ENCODE measurements at regions not wholly inside any gene's neighbourhood (a gene's known extent, or its start where the extent isn't known, plus 50 kb on each side); places are given as distances from the start of the nearest gene placed in this dataset.

GRCh38 chr13:89940383-89940782, 1407.1 kb upstream of the MIR17HG start:
- TF ChIP-seq CHD2 (IDR thresholded peaks at IDR 0.05; ENCODE audit: low read length, partially characterized antibody): no peak
- no peak for TF ChIP-seq CTCF (IDR thresholded peaks at IDR 0.05)
- no peak for TF ChIP-seq EHMT2 (IDR thresholded peaks at IDR 0.05; ENCODE audit: low read depth)
- no peak for TF ChIP-seq POLR2AphosphoS2 (conservative IDR thresholded peaks at IDR 0.05; ENCODE audit: low read length)
- no peak for TF ChIP-seq RAD21 (conservative IDR thresholded peaks at IDR 0.05 in 1 of 2, IDR thresholded peaks at IDR 0.05 in 1 of 2)
- no peak for TF ChIP-seq EP300 (IDR thresholded peaks at IDR 0.05)
- no peak for TF ChIP-seq SMC3 (IDR thresholded peaks at IDR 0.05)
